Testis (tissue), 2 donors: ENCODE measurements at regions not wholly inside any gene's neighbourhood (a gene's known extent, or its start where the extent isn't known, plus 50 kb on each side); places are given as distances from the start of the nearest gene placed in this dataset.

Source experiments
- DNase-seq: peaks from one replicate; pipeline ENCODE4 v3.0.0-alpha.2; 2019
- H3K27ac ChIP-seq, 2 donors: fragments of 200-600 bp; sonication (generic); one replicate each; pipeline ENCODE4 v1.5.1; 2019
- H3K27me3 ChIP-seq: fragments of 200-600 bp; sonication (generic); one replicate; pipeline ENCODE4 v1.5.1; 2019
- H3K36me3 ChIP-seq: fragments of 200-600 bp; sonication (generic); one replicate; pipeline ENCODE4 v1.5.1; 2017; ENCODE audit warnings: low read depth; ENCODE audit errors: missing control alignments
- H3K4me1 ChIP-seq: fragments of 200-600 bp; sonication (generic); one replicate; pipeline ENCODE4 v1.5.1; 2019
- H3K4me3 ChIP-seq, 2 donors: fragments of 200-600 bp; sonication (generic); one replicate each; pipeline ENCODE4 v1.5.1; 2017 to 2019
- H3K9me3 ChIP-seq: fragments of 200-600 bp; sonication (generic); one replicate; pipeline ENCODE4 v1.5.1; 2017
- CTCF ChIP-seq, 3 experiments: fragments of 450-650 bp in 2 of 3; fragments of 200-600 bp in 1 of 3; sonication (generic) in 1 of 3; IDR thresholded peaks; one replicate each; pipeline ENCODE4 v1.5.1; 2016 to 2019; ENCODE audit warnings: antibody characterized with exemption in 3 of 3, mild to moderate bottlenecking in 2 of 3, moderate library complexity in 1 of 3
- POLR2A ChIP-seq: fragments of 450-650 bp; IDR thresholded peaks from one replicate; pipeline ENCODE4 v1.6.1; 2017; ENCODE audit warnings: antibody characterized with exemption, mild to moderate bottlenecking, moderate library complexity
- WGBS, 2 donors: methylation state at CpG; one replicate each; pipeline ENCODE4 v1.1.5; 2018; 5-methylcytosine and 5-hydroxymethylcytosine counted together
- intact Hi-C: fragments of 100-400 bp; cut with DNase I; formaldehyde crosslinking; loops from one replicate; pipeline ENCODE4 v1.15.1; 2023; ENCODE audit warnings: low total_unique reads

- 85 to 89% methylated on average over 3 of the region's 3 CpGs for WGBS, 2 donors
Measured at GRCh38 chr7:119711104-119711503, 561.9 kb upstream of the KCND2 start.

GRCh38 chr7:119712886-119713462, 560.0 kb upstream of the KCND2 start:
- no peak for TF ChIP-seq CTCF (IDR thresholded peaks at IDR 0.05)
- TF ChIP-seq POLR2A: no peak
- intact Hi-C loops: no loop called here
- Histone ChIP-seq H3K4me1 (no peaks in the 10 kb centered on the region), H3K9me3 (no peaks in the 10 kb centered on the region), H3K4me3 (no peak overlapping the region), H3K27me3 (no peaks in the 10 kb centered on the region), H3K36me3 (no peaks in the 10 kb centered on the region), H3K27ac (no peak overlapping the region)
- DNase-seq: no peak
- 71 to 73% methylated on average over 4 of the region's 4 CpGs for WGBS, 2 donors

More at GRCh38 chr7:119711104-119711503, 561.9 kb upstream of the KCND2 start:
- DNase-seq: no peak
- intact Hi-C loops: no loop called here
- no peak for TF ChIP-seq CTCF (IDR thresholded peaks at IDR 0.05)
- TF ChIP-seq POLR2A: no peak
- no peaks in the 10 kb centered on the region for H3K9me3 ChIP-seq
- H3K36me3 ChIP-seq: no peaks in the 10 kb centered on the region
- no peaks in the 10 kb centered on the region for H3K27me3 ChIP-seq
- H3K4me1 ChIP-seq: no peaks in the 10 kb centered on the region
- no peak overlapping the region for H3K4me3 ChIP-seq
- no peak overlapping the region for H3K27ac ChIP-seq

GRCh38 chr7:119713606-119714005, 559.4 kb upstream of the KCND2 start:
- no peak overlapping the region for H3K27ac ChIP-seq
- TF ChIP-seq CTCF (IDR thresholded peaks at IDR 0.05) (no peak), POLR2A (no peak)
- WGBS, 2 donors: 71 to 78% methylated on average over 7 of the region's 7 CpGs

GRCh38 chr7:119720541-119720940, 552.4 kb upstream of the KCND2 start:
- H3K4me1 ChIP-seq: no peaks in the 10 kb centered on the region
- H3K27me3 ChIP-seq: no peaks in the 10 kb centered on the region
- DNase-seq: no peak
- TF ChIP-seq POLR2A: no peak
- TF ChIP-seq CTCF (IDR thresholded peaks at IDR 0.05): no peak
- intact Hi-C loops: no loop called here
- no peak overlapping the region for H3K4me3 ChIP-seq
- no peaks in the 10 kb centered on the region for H3K9me3 ChIP-seq
- no peaks in the 10 kb centered on the region for H3K36me3 ChIP-seq
- no peak overlapping the region for H3K27ac ChIP-seq
- WGBS, 2 donors: 32 to 33% methylated on average over 1 of the region's 1 CpG

More at GRCh38 chr7:119713606-119714005, 559.4 kb upstream of the KCND2 start:
- Histone ChIP-seq H3K36me3 (no peaks in the 10 kb centered on the region), H3K4me3 (no peak overlapping the region), H3K27me3 (no peaks in the 10 kb centered on the region), H3K4me1 (no peaks in the 10 kb centered on the region), H3K9me3 (no peaks in the 10 kb centered on the region)
- intact Hi-C loops: no loop called here
- DNase-seq: no peak
